Suppressor macrophage treated with lipopolysaccharide for 1 hour (primary cell): ENCODE measurements at regions not wholly inside any gene's neighbourhood (a gene's known extent, or its start where the extent isn't known, plus 50 kb on each side); places are given as distances from the start of the nearest gene placed in this dataset.

Experiments used
- DNase-seq, 3 donors: peaks; one replicate each; pipeline ENCODE4 v3.0.0-alpha.2; 2020 to 2022

GRCh38 chr4:45985038-45985437 lies 138.8 kb downstream of the GABRG1 start:
- DNase-seq = no peak

GRCh38 chr4:45971108-45971507 lies 152.7 kb downstream of the GABRG1 start:
- no peak for DNase-seq

GRCh38 chr4:45957353-45957752 lies 166.5 kb downstream of the GABRG1 start:
- no peak for DNase-seq

GRCh38 chr4:45954276-45954675 lies 169.6 kb downstream of the GABRG1 start:
- no peak for DNase-seq

GRCh38 chr4:45951153-45951552 lies 172.7 kb downstream of the GABRG1 start:
- no peak for DNase-seq

GRCh38 chr4:45946699-45947098 lies 177.2 kb downstream of the GABRG1 start:
- no peak for DNase-seq

- DNase-seq = no peak
Observed at GRCh38 chr4:45944000-45944399, 179.9 kb downstream of the GABRG1 start.

- no peak for DNase-seq
Observed at GRCh38 chr4:45939056-45939455, 184.8 kb downstream of the GABRG1 start.

GRCh38 chr4:45931154-45931553 lies 192.7 kb downstream of the GABRG1 start:
- DNase-seq = peak in 1 of 3 donors; percentile 0

- DNase-seq = no peak
Observed at GRCh38 chr4:45927641-45928040, 196.2 kb downstream of the GABRG1 start.

GRCh38 chr4:45925809-45926208 lies 198.0 kb downstream of the GABRG1 start:
- no peak for DNase-seq

- DNase-seq = no peak
Observed at GRCh38 chr4:45920861-45921260, 203.0 kb downstream of the GABRG1 start.

- DNase-seq = no peak
Observed at GRCh38 chr4:45910511-45910910, 213.3 kb downstream of the GABRG1 start.

- DNase-seq = peak; percentile 20 to 24 (median 20)
Observed at GRCh38 chr4:45897946-45898585, 225.8 kb downstream of the GABRG1 start.

GRCh38 chr4:45883421-45883820 lies 240.4 kb downstream of the GABRG1 start:
- DNase-seq = no peak

GRCh38 chr4:45876235-45876890 lies 247.5 kb downstream of the GABRG1 start:
- no peak for DNase-seq

GRCh38 chr4:45869184-45869583 lies 254.7 kb downstream of the GABRG1 start:
- DNase-seq = no peak

GRCh38 chr4:45865781-45866180 lies 258.1 kb downstream of the GABRG1 start:
- peak in 2 of 3 donors; percentile 1 to 2 for DNase-seq

- DNase-seq = no peak
Observed at GRCh38 chr4:45855857-45856256, 268.0 kb downstream of the GABRG1 start.

- DNase-seq = no peak
Observed at GRCh38 chr4:45846016-45846415, 277.8 kb downstream of the GABRG1 start.

GRCh38 chr4:45841791-45842190 lies 282.1 kb downstream of the GABRG1 start:
- DNase-seq = no peak

GRCh38 chr4:45831692-45832091 lies 292.2 kb downstream of the GABRG1 start:
- DNase-seq = no peak

- no peak for DNase-seq
Observed at GRCh38 chr4:45803994-45804393, 319.9 kb downstream of the GABRG1 start.

- no peak for DNase-seq
Observed at GRCh38 chr4:45795135-45795534, 328.7 kb downstream of the GABRG1 start.

- no peak for DNase-seq
Observed at GRCh38 chr4:45778514-45778913, 345.3 kb downstream of the GABRG1 start.
